GM12891 (cell line): ENCODE measurements at regions not wholly inside any gene's neighbourhood (a gene's known extent, or its start where the extent isn't known, plus 50 kb on each side); places are given as distances from the start of the nearest gene placed in this dataset.

Source experiments
- POLR2A ChIP-seq: IDR thresholded peaks from 2 replicates; pipeline ENCODE4 v1.6.1; 2011; ENCODE audit warnings: low read depth, low read length, control low read depth
- POLR2AphosphoS5 ChIP-seq: IDR thresholded peaks from 2 replicates; pipeline ENCODE4 v1.6.1; 2011; ENCODE audit warnings: low read depth, low read length, control low read depth

DNA sequence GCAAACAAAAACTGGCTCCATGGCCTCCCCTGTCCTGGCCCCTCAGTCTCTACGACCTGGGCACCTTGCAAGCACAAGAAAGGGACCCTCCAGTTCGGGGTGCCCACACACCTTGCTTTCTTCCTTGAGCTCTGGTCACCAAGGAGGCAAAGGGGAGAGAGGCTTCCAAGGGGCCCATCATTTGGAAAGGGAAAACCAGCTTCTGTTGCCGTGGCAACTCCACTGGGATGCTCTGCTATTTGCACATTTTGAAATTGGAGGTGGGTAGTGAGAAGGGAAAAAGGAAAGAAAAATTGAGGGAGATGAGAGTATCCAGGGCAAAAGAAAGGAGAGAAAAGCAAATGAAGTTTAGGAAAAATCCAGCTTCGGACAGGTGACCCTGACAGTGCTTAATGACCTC lies 388.4 kb downstream of the SHANK2 start:
- no peak for TF ChIP-seq POLR2A
- TF ChIP-seq POLR2AphosphoS5 = no peak
